ENCODE measurements at regions not wholly inside any gene's neighbourhood (a gene's known extent, or its start where the extent isn't known, plus 50 kb on each side); places are given as distances from the start of the nearest gene placed in this dataset.

DNA sequence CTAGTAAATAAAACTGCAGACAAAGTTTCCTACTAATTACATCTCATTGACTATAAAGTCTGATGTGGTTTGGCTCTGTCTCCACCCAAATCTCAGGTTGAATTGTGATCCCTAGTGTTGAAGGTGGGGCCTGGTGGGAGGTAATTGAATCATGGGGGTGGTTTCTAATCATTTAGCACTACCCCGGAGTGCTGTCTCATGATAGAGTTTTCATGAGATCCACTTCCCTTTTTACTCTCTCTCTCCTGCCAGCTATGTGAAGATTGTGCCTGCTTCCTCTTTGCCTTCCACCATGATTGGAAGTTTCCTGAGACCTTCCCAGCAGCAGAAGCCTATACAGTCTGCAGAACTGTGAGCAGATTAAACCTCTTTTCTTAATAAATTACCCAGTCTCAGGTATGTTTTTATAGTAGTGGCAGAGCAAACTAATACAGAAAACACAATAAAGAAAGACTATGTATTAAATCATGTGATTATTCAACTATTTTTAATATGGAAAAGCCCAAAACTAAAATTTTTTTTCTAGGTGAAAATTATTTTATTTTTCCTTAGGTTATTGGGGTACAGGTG is 232.1 kb downstream of the FZD1 start:
- TF ChIP-seq, protein P1, sequence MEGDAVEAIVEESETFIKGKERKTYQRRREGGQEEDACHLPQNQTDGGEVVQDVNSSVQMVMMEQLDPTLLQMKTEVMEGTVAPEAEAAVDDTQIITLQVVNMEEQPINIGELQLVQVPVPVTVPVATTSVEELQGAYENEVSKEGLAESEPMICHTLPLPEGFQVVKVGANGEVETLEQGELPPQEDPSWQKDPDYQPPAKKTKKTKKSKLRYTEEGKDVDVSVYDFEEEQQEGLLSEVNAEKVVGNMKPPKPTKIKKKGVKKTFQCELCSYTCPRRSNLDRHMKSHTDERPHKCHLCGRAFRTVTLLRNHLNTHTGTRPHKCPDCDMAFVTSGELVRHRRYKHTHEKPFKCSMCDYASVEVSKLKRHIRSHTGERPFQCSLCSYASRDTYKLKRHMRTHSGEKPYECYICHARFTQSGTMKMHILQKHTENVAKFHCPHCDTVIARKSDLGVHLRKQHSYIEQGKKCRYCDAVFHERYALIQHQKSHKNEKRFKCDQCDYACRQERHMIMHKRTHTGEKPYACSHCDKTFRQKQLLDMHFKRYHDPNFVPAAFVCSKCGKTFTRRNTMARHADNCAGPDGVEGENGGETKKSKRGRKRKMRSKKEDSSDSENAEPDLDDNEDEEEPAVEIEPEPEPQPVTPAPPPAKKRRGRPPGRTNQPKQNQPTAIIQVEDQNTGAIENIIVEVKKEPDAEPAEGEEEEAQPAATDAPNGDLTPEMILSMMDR (IDR thresholded peaks at IDR 0.05) = no peak
- TF ChIP-seq POLR2A (IDR thresholded peaks at IDR 0.05) = no peak
- no peak for TF ChIP-seq POLR2AphosphoS5 (IDR thresholded peaks at IDR 0.05)
- no peak for TF ChIP-seq EP300 (IDR thresholded peaks at IDR 0.05)
